HL-60 (cell line): ENCODE measurements at regions not wholly inside any gene's neighbourhood (a gene's known extent, or its start where the extent isn't known, plus 50 kb on each side); places are given as distances from the start of the nearest gene placed in this dataset.

Experiments
- DNase-seq, 2 experiments: peaks; one replicate each; pipeline ENCODE4 v3.0.0-alpha.2; 2010 to 2020; ENCODE audit warnings: low read depth in 1 of 2, low spot score in 1 of 2
- H3K27ac ChIP-seq: fragments of 250-450 bp; sonication (Bioruptor Pico); replicated peaks from 2 replicates; pipeline ENCODE4 v1.5.1; 2020; ENCODE audit warnings: mild to moderate bottlenecking, moderate library complexity
- H3K27me3 ChIP-seq: fragments of 250-450 bp; sonication (Bioruptor Pico); 2 replicates; pipeline ENCODE4 v1.5.1; 2021; ENCODE audit warnings: mild to moderate bottlenecking, moderate library complexity; ENCODE audit not compliant: insufficient read depth, poor library complexity, severe bottlenecking
- H3K4me3 ChIP-seq: replicated peaks from 2 replicates; pipeline ENCODE4 v1.5.1; 2011; ENCODE audit warnings: mild to moderate bottlenecking, control low read depth, low read length; ENCODE audit not compliant: insufficient read depth
- CTCF ChIP-seq: IDR thresholded peaks from one replicate; pipeline ENCODE4 v1.5.1; 2011; ENCODE audit warnings: low read length, control low read depth, inconsistent platforms; ENCODE audit not compliant: insufficient read depth
- GABPA ChIP-seq: IDR thresholded peaks from 2 replicates; pipeline ENCODE4 v1.6.1; 2012; ENCODE audit warnings: low read depth
- POLR2AphosphoS5 ChIP-seq: IDR thresholded peaks from 2 replicates; pipeline ENCODE4 v1.6.1; 2012; ENCODE audit warnings: low read depth
- SPI1 ChIP-seq: IDR thresholded peaks from 2 replicates; pipeline ENCODE4 v1.6.1; 2012; ENCODE audit warnings: low read depth, mild to moderate bottlenecking, borderline replicate concordance
- TF ChIP-seq, protein P1 (sequence below): IDR thresholded peaks from 2 replicates; pipeline ENCODE4 v1.6.1; 2012; ENCODE audit warnings: low read depth; ENCODE audit not compliant: insufficient replicate concordance

DNA sequence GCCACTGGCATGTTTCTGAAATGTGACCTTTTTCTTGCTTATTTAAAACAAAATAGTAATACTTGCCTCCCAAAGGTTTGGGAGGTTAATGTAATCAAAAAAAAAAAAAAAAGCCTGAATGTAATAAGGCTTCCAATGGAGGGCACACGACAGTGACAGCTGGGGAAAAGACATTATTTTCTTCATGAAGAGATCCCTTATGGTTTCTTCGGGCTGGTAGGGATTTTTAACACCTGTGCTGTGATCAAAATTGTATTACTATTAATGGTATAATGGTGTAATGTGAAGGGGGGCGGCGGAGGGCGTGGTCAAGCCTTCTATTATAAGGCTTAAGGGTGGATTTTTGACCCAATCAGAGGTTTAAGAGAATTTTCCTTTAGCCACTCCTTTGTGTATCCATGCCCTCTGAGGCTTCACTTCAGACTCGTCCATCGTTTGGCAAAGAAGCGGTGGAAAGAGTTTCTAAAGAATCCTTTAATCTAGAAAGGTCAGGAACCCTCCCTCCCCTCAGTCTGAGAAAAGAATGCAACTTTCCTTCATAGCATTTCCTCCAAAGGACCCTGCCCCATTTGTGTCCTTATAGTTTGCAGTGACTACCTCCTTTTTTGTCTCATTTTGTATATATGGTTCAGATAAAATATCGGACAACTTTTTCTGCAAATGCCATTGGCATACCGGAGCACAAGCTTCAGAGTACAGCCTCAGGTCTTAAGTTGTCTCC lies 89.5 kb upstream of the CHD2 start:
- DNase-seq, result peak in 1 of 2 experiments; percentile 62
- Histone ChIP-seq H3K27ac (peak overlapping the region; percentile 97), H3K4me3 (no peak overlapping the region; the same call in 1 of the 2 replicates), H3K27me3 (no peaks in the 10 kb centered on the region)
- TF ChIP-seq CTCF (no peak), GABPA (no peak), POLR2AphosphoS5 (no peak), SPI1 (no peak)
- TF ChIP-seq, protein P1, sequence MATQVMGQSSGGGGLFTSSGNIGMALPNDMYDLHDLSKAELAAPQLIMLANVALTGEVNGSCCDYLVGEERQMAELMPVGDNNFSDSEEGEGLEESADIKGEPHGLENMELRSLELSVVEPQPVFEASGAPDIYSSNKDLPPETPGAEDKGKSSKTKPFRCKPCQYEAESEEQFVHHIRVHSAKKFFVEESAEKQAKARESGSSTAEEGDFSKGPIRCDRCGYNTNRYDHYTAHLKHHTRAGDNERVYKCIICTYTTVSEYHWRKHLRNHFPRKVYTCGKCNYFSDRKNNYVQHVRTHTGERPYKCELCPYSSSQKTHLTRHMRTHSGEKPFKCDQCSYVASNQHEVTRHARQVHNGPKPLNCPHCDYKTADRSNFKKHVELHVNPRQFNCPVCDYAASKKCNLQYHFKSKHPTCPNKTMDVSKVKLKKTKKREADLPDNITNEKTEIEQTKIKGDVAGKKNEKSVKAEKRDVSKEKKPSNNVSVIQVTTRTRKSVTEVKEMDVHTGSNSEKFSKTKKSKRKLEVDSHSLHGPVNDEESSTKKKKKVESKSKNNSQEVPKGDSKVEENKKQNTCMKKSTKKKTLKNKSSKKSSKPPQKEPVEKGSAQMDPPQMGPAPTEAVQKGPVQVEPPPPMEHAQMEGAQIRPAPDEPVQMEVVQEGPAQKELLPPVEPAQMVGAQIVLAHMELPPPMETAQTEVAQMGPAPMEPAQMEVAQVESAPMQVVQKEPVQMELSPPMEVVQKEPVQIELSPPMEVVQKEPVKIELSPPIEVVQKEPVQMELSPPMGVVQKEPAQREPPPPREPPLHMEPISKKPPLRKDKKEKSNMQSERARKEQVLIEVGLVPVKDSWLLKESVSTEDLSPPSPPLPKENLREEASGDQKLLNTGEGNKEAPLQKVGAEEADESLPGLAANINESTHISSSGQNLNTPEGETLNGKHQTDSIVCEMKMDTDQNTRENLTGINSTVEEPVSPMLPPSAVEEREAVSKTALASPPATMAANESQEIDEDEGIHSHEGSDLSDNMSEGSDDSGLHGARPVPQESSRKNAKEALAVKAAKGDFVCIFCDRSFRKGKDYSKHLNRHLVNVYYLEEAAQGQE, result no peak

- H3K27ac ChIP-seq, result peak overlapping the region; percentile 97
Observed at GRCh38 chr15:92811148-92811913, 88.8 kb upstream of the CHD2 start.

GRCh38 chr15:92812271-92812670 lies 87.9 kb upstream of the CHD2 start:
- no peaks in the 10 kb centered on the region for H3K27me3 ChIP-seq
- no peak overlapping the region for H3K27ac ChIP-seq
- TF ChIP-seq GABPA, result no peak
- no peak for TF ChIP-seq CTCF
- no peak for TF ChIP-seq POLR2AphosphoS5
- TF ChIP-seq, protein P1, result no peak
- no peak for TF ChIP-seq SPI1

More at GRCh38 chr15:92811148-92811913, 88.8 kb upstream of the CHD2 start:
- DNase-seq, result no peak
- Histone ChIP-seq H3K27me3 (no peaks in the 10 kb centered on the region), H3K4me3 (no peak overlapping the region)
- TF ChIP-seq SPI1 (no peak), GABPA (no peak), POLR2AphosphoS5 (no peak), CTCF (no peak)
- TF ChIP-seq, protein P1, result no peak

More at GRCh38 chr15:92812271-92812670, 87.9 kb upstream of the CHD2 start:
- no peak for DNase-seq
- H3K4me3 ChIP-seq, result no peak overlapping the region
